ENCODE measurements at regions not wholly inside any gene's neighbourhood (a gene's known extent, or its start where the extent isn't known, plus 50 kb on each side); places are given as distances from the start of the nearest gene placed in this dataset.

DNA sequence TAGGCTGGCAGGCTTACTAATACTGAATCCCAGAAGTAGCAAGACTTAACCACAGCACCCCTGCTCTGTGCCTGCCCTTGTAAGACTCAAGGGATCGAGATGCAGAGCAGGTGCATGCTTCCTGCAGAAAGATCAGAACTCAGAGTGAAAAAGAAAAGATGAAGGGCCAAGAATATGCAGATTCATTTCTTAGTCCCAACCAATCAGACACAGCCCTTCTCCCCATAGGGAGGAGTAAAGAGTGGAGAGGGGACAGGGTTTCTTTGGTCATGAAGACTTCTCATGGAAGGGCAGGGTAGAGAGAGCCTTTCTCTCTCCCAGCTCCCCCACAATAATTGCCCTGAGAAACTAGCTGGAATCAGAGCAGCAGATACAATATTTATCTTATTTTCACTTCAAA is 105.6 kb upstream of the MB21D2 start:
- no peak overlapping the region for H3K4me3 Mint-ChIP-seq (ENCODE audit: unreplicated experiment)
- TF ChIP-seq, protein P1, sequence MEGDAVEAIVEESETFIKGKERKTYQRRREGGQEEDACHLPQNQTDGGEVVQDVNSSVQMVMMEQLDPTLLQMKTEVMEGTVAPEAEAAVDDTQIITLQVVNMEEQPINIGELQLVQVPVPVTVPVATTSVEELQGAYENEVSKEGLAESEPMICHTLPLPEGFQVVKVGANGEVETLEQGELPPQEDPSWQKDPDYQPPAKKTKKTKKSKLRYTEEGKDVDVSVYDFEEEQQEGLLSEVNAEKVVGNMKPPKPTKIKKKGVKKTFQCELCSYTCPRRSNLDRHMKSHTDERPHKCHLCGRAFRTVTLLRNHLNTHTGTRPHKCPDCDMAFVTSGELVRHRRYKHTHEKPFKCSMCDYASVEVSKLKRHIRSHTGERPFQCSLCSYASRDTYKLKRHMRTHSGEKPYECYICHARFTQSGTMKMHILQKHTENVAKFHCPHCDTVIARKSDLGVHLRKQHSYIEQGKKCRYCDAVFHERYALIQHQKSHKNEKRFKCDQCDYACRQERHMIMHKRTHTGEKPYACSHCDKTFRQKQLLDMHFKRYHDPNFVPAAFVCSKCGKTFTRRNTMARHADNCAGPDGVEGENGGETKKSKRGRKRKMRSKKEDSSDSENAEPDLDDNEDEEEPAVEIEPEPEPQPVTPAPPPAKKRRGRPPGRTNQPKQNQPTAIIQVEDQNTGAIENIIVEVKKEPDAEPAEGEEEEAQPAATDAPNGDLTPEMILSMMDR (IDR thresholded peaks at IDR 0.05; ENCODE audit: insufficient read depth in 1 of 2, low read depth in 1 of 2, low read length in 1 of 2, severe bottlenecking in 1 of 2, unreplicated experiment in 1 of 2), result no peak
- intact Hi-C loops (cut with micrococcal nuclease; ENCODE audit: unreplicated experiment), result no loop called here
- ChIA-PET POLR2A (no interaction called here), CTCF (no interaction called here)
- BruUV-seq (replicated peaks), result no TSS peak
- DNase-seq, result no peak
- peaks cover 22% of the 10 kb centered on the region for H3K4me1 ChIP-seq
- no peak overlapping the region for H3K4me3 ChIP-seq (ENCODE audit: low read depth, low read length)
- H3K36me3 ChIP-seq (ENCODE audit: control insufficient read depth, insufficient read depth, low read length), result no peaks in the 10 kb centered on the region
- H3K9me3 Mint-ChIP-seq (ENCODE audit: unreplicated experiment), result no peaks in the 10 kb centered on the region
- peaks cover 16% of the 10 kb centered on the region for H3K4me1 Mint-ChIP-seq (ENCODE audit: low read depth, unreplicated experiment)
- H3K36me3 Mint-ChIP-seq (ENCODE audit: insufficient read depth, unreplicated experiment), result no peaks in the 10 kb centered on the region
- H3K27me3 ChIP-seq (replicated peaks; ENCODE audit: control insufficient read depth, insufficient read depth, low read length), result no peaks in the 10 kb centered on the region
- peak overlapping the region; percentile 46 for H3K27ac Mint-ChIP-seq (ENCODE audit: unreplicated experiment)
- H3K27me3 Mint-ChIP-seq (ENCODE audit: insufficient read depth, unreplicated experiment), result no peaks in the 10 kb centered on the region
- no peaks in the 10 kb centered on the region for H3K9me3 ChIP-seq

DNA sequence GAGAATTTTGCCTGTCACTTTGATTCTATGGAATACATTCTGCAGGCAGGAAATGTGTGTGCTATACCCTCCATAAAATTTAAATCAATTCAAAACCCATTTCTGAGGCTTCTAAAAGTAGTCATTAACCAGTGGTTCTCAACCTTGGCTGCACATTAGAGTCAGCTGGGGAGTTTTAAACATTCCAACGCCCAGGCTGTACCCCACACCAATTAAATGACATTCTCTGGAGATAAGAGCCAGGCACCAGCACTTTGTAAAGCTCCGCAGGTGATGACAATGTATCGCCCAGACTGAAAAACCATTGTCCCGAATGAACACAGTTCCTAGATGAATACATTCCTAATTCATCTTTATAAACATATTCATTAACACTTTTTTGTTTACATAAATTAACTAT is 110.6 kb upstream of the MB21D2 start:
- TF ChIP-seq, protein P1 (IDR thresholded peaks at IDR 0.05; ENCODE audit: insufficient read depth in 1 of 2, low read depth in 1 of 2, low read length in 1 of 2, severe bottlenecking in 1 of 2, unreplicated experiment in 1 of 2), result no peak
- Histone ChIP-seq H3K9me3 (no peaks in the 10 kb centered on the region), H3K36me3 (ENCODE audit: control insufficient read depth, insufficient read depth, low read length) (no peaks in the 10 kb centered on the region), H3K4me3 (ENCODE audit: low read depth, low read length) (no peak overlapping the region), H3K27me3 (replicated peaks; ENCODE audit: control insufficient read depth, insufficient read depth, low read length) (no peaks in the 10 kb centered on the region), H3K4me1 (peaks cover 5% of the 10 kb centered on the region)
- Mint-ChIP-seq H3K27me3 (ENCODE audit: insufficient read depth, unreplicated experiment) (no peaks in the 10 kb centered on the region), H3K9me3 (ENCODE audit: unreplicated experiment) (no peaks in the 10 kb centered on the region), H3K27ac (ENCODE audit: unreplicated experiment) (no peak overlapping the region), H3K36me3 (ENCODE audit: insufficient read depth, unreplicated experiment) (no peaks in the 10 kb centered on the region), H3K4me1 (ENCODE audit: low read depth, unreplicated experiment) (peaks cover 7% of the 10 kb centered on the region), H3K4me3 (ENCODE audit: unreplicated experiment) (no peak overlapping the region)
- no peak for DNase-seq
- no TSS peak for BruUV-seq (replicated peaks)
- ChIA-PET CTCF (no interaction called here), POLR2A (no interaction called here)
- intact Hi-C loops (cut with micrococcal nuclease; ENCODE audit: unreplicated experiment), result no loop called here

DNA sequence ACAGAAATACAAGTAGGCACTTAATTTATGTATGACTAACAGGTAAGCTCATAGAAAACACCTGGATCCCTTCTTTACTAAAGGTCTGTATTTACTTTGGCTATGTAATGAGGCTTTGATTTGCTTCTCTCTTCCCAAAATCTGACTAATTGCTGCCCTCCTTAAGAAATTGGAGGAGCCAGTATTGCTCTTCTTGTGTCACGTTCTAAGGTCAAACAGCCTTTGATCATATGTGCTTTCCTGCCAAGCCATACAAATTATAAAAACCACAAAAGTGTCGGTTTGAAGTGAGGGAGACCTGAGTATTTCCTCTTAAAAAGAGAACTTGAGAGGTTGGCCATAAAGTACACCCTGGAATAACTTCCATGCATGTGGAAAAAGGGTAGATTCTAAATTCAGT is 112.1 kb upstream of the MB21D2 start:
- H3K4me1 ChIP-seq, result no peaks in the 10 kb centered on the region
- H3K27me3 ChIP-seq (replicated peaks; ENCODE audit: control insufficient read depth, insufficient read depth, low read length), result no peaks in the 10 kb centered on the region; the same call in 1 of the 2 replicates
- Mint-ChIP-seq H3K27ac (ENCODE audit: unreplicated experiment) (no peak overlapping the region), H3K36me3 (ENCODE audit: insufficient read depth, unreplicated experiment) (no peaks in the 10 kb centered on the region), H3K9me3 (ENCODE audit: unreplicated experiment) (no peaks in the 10 kb centered on the region), H3K4me1 (ENCODE audit: low read depth, unreplicated experiment) (no peaks in the 10 kb centered on the region), H3K27me3 (ENCODE audit: insufficient read depth, unreplicated experiment) (no peaks in the 10 kb centered on the region), H3K4me3 (ENCODE audit: unreplicated experiment) (no peak overlapping the region)
- no peak for DNase-seq
- H3K36me3 ChIP-seq (ENCODE audit: control insufficient read depth, insufficient read depth, low read length), result no peaks in the 10 kb centered on the region
- BruUV-seq (replicated peaks), result no TSS peak
- intact Hi-C loops (cut with micrococcal nuclease; ENCODE audit: unreplicated experiment), result no loop called here
- H3K4me3 ChIP-seq (ENCODE audit: low read depth, low read length), result no peak overlapping the region
- ChIA-PET CTCF (no interaction called here), POLR2A (no interaction called here)
- H3K9me3 ChIP-seq, result no peaks in the 10 kb centered on the region
- TF ChIP-seq, protein P1 (IDR thresholded peaks at IDR 0.05; ENCODE audit: insufficient read depth in 1 of 2, low read depth in 1 of 2, low read length in 1 of 2, severe bottlenecking in 1 of 2, unreplicated experiment in 1 of 2), result no peak

All from Caco-2 (cell line).